Ovary (tissue), 7 donors: ENCODE measurements at regions not wholly inside any gene's neighbourhood (a gene's known extent, or its start where the extent isn't known, plus 50 kb on each side); places are given as distances from the start of the nearest gene placed in this dataset.
"Not testable (repeated sequence)": the region's sequence is repeated elsewhere in the genome, so short reads cannot be mapped to it uniquely, and the experiment has no call there.

Experiments
- DNase-seq, 5 donors: peaks; one replicate each; pipeline ENCODE4 v3.0.0-alpha.2; 2019 to 2020
- H3K27ac ChIP-seq, 2 donors: fragments of 200-600 bp; one replicate each; pipeline versions ENCODE4 v1.5.1 to v1.8.0; 2019 to 2022
- H3K27me3 ChIP-seq: fragments of 200-600 bp; one replicate; pipeline ENCODE4 v1.8.0; 2022
- H3K36me3 ChIP-seq: fragments of 200-600 bp; sonication (generic); one replicate; pipeline ENCODE4 v1.5.1; 2019
- H3K4me1 ChIP-seq: one replicate; pipeline ENCODE4 v1.8.1; 2013; ENCODE audit warnings: mild to moderate bottlenecking, moderate library complexity; ENCODE audit not compliant: insufficient read depth
- H3K4me3 ChIP-seq: fragments of 200-600 bp; sonication (generic); one replicate; pipeline ENCODE4 v1.5.1; 2017
- H3K9me3 ChIP-seq, 2 donors: fragments of 200-600 bp in 1 of 2; sonication (generic) in 1 of 2; one replicate each; pipeline versions ENCODE4 v1.5.1 to v1.8.1; 2013 to 2019; ENCODE audit warnings: mild to moderate bottlenecking in 1 of 2, moderate library complexity in 1 of 2
- EP300 ChIP-seq: sonication (generic); formaldehyde crosslinking; IDR thresholded peaks from one replicate; pipeline ENCODE4 v1.6.1; 2017; ENCODE audit warnings: antibody characterized with exemption
- POLR2A ChIP-seq: fragments of 450-650 bp; IDR thresholded peaks from one replicate; pipeline ENCODE4 v1.6.1; 2017; ENCODE audit warnings: antibody characterized with exemption, mild to moderate bottlenecking, moderate library complexity
- WGBS, 3 donors: extraction: QIAGEN DNeasy Blood & Tissue Kit in 1 of 3; methylation state at CpG; one replicate each; pipeline versions ENCODE4 v1.1.5 to v1.1.7; 2013 to 2017; 5-methylcytosine and 5-hydroxymethylcytosine counted together
- intact Hi-C, 4 donors: fragments of 100-400 bp; cut with DNase I; formaldehyde crosslinking; loops; one replicate each; pipeline versions ENCODE4 v1.11.0 to v1.15.1; 2022 to 2023
- TF ChIP-seq, protein P1 (sequence below), 3 donors: fragments of 450-650 bp in 2 of 3; fragments of 200-600 bp in 1 of 3; IDR thresholded peaks; one replicate each; pipeline versions ENCODE4 v1.5.1 to v1.8.0; 2016 to 2022; ENCODE audit warnings: antibody characterized with exemption in 3 of 3, mild to moderate bottlenecking in 1 of 3
- donor health status: DM: no; HTN: no; CAD: no; lungs with moderate emphysema.
- donor health status: DM: no; HTN: no; CAD: no.
- donor health status: Bipolar disorder and iron deficiency.
- donor health status: DM: no; HTN: no; CAD: no.
- donor health status: DM: yes; HTN: yes; CAD: no.

GRCh38 chr2:192669505-192670091 lies 474.9 kb upstream of the TMEFF2 start:
- DNase-seq: no peak
- no peak overlapping the region for H3K4me3 ChIP-seq
- H3K9me3 ChIP-seq: no peaks in the 10 kb centered on the region
- no peaks in the 10 kb centered on the region for H3K4me1 ChIP-seq
- no peak overlapping the region for H3K27ac ChIP-seq
- TF ChIP-seq, protein P1, sequence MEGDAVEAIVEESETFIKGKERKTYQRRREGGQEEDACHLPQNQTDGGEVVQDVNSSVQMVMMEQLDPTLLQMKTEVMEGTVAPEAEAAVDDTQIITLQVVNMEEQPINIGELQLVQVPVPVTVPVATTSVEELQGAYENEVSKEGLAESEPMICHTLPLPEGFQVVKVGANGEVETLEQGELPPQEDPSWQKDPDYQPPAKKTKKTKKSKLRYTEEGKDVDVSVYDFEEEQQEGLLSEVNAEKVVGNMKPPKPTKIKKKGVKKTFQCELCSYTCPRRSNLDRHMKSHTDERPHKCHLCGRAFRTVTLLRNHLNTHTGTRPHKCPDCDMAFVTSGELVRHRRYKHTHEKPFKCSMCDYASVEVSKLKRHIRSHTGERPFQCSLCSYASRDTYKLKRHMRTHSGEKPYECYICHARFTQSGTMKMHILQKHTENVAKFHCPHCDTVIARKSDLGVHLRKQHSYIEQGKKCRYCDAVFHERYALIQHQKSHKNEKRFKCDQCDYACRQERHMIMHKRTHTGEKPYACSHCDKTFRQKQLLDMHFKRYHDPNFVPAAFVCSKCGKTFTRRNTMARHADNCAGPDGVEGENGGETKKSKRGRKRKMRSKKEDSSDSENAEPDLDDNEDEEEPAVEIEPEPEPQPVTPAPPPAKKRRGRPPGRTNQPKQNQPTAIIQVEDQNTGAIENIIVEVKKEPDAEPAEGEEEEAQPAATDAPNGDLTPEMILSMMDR (IDR thresholded peaks at IDR 0.05): no peak
- no peak for TF ChIP-seq POLR2A
- TF ChIP-seq EP300: no peak
- H3K36me3 ChIP-seq: no peaks in the 10 kb centered on the region
- intact Hi-C loops: no loop called here
- H3K27me3 ChIP-seq: no peaks in the 10 kb centered on the region
- 83 to 91% (median 84%) methylated on average over 8 of the region's 8 CpGs for WGBS, 3 donors

DNA sequence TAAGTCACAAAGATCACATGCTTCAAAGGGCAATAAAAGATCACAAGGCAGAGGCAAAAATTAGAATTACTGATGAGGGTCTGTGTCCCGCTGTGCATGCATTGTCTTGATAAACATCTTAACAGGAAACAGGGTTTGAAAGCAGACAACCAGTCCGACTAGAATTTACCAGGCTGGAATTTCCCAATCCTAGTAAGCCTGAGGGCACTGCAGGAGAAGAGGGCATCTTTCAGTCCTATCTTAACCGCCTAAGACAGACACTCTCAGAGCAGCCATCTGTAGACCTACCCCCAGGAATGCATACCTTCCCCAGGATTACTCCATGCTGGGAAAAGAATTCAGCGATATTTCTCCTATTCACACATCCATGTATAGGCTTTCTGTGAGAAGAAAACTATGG lies 465.8 kb upstream of the TMEFF2 start:
- H3K4me3 ChIP-seq, H3K9me3 ChIP-seq, H3K27me3 ChIP-seq, intact Hi-C loops, H3K4me1 ChIP-seq, H3K27ac ChIP-seq, H3K36me3 ChIP-seq, DNase-seq: not testable (repeated sequence)
- 82 to 85% (median 84%) methylated on average over 4 of the region's 4 CpGs for WGBS, 3 donors

DNA sequence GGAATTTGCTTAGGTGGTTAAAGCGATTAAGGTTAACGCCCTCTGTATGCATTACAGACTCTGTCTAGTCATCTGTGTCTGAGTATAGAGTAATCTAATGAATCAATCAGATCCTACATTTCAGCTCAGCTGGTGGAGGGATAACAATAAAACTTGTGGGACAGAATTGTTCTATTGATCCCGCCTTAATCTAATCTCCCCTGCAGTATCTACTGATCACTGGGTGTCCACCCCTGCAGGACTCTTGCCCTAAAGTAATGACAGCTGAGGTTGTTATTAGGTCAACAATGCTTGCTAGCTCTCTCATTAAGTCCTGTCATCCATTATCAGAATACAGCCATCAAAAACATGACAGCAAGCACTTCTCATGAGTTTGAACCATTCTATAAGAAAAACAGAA lies 462.6 kb upstream of the TMEFF2 start:
- H3K36me3 ChIP-seq: no peaks in the 10 kb centered on the region
- H3K27me3 ChIP-seq: no peaks in the 10 kb centered on the region
- no peak overlapping the region for H3K27ac ChIP-seq
- no peak overlapping the region for H3K4me3 ChIP-seq
- no peaks in the 10 kb centered on the region for H3K9me3 ChIP-seq
- no peaks in the 10 kb centered on the region for H3K4me1 ChIP-seq
- WGBS, 3 donors: 88 to 91% (median 89%) methylated on average over 3 of the region's 3 CpGs
- intact Hi-C loops: no loop called here
- no peak for DNase-seq
- TF ChIP-seq POLR2A: no peak
- no peak for TF ChIP-seq EP300
- TF ChIP-seq, protein P1 (IDR thresholded peaks at IDR 0.05): no peak

- intact Hi-C loops: no loop called here
- Histone ChIP-seq H3K27ac (no peak overlapping the region), H3K4me3 (no peak overlapping the region), H3K4me1 (no peaks in the 10 kb centered on the region), H3K9me3 (no peaks in the 10 kb centered on the region), H3K27me3 (no peaks in the 10 kb centered on the region), H3K36me3 (no peaks in the 10 kb centered on the region)
- 55 to 61% (median 55%) methylated on average over 3 of the region's 3 CpGs for WGBS, 3 donors
- no peak for DNase-seq
- TF ChIP-seq EP300 (no peak), POLR2A (no peak)
- TF ChIP-seq, protein P1 (IDR thresholded peaks at IDR 0.05): no peak
Measured at GRCh38 chr2:192655916-192656315, 461.2 kb upstream of the TMEFF2 start.

- TF ChIP-seq, protein P1 (IDR thresholded peaks at IDR 0.05): no peak
- TF ChIP-seq POLR2A (no peak), EP300 (no peak)
- no peaks in the 10 kb centered on the region for H3K36me3 ChIP-seq
- DNase-seq: no peak
- no peaks in the 10 kb centered on the region for H3K4me1 ChIP-seq
- H3K9me3 ChIP-seq: no peaks in the 10 kb centered on the region
- 85 to 88% (median 87%) methylated on average over 6 of the region's 6 CpGs for WGBS, 3 donors
- intact Hi-C loops: no loop called here
- H3K27ac ChIP-seq: no peak overlapping the region
- no peak overlapping the region for H3K4me3 ChIP-seq
- no peaks in the 10 kb centered on the region for H3K27me3 ChIP-seq
Measured at GRCh38 chr2:192645811-192646598, 451.3 kb upstream of the TMEFF2 start.
